SW 1271 (cell line): ENCODE measurements at regions not wholly inside any gene's neighbourhood (a gene's known extent, or its start where the extent isn't known, plus 50 kb on each side); places are given as distances from the start of the nearest gene placed in this dataset.

Experiments used
- DNase-seq, 2 experiments: peaks; one replicate each; lab custom pipeline; 2025; lab: John Stamatoyannopoulos, UW

GRCh38 chr6:124877468-124877867, 84.8 kb upstream of the RNF217 start:
- DNase-seq = no peak

DNA sequence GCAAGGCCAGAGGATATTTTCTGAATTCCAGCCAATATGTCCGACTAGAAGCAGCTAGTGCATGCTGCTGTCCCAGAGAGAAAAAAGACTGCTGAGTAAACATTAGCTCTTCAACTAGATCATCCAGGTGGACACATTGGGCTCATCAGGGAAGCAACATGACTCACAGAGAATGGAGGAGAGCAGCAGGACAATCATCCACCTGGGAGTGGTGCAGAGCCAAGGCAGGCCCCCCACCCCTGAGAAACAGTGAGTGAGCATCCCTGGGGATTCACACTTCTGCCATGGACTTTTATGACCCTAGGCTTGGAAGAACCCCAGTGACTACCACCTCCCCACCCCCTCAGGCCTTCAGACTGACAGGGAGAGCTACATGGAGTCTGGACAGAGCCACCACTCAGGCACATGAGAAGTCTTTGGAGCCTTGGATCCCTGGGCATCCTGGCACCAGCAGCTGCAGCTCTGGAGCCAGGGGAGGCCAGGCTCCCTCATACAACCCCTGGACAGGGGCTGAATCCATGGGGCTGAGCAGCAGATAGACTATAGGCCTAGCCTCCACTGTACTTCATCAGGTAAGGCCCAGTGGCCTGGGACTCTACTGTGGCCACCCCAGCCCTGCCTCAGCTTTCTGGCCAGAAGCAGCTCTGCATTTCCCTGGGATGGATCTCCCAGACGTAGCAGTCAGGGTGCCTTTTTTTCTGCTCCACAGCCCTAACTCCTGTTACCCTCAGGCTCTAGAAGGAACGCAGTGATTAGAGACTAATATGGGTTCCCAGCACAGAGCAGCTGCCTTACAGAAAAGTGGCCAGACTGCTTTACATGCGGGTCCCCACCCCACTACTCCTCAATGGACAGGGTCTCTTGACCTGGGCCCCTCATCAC, 82.9 kb upstream of the RNF217 start:
- DNase-seq = no peak

- no peak for DNase-seq
These were observed 82.3 kb upstream of the RNF217 start for GRCh38 chr6:124879992-124880355.

DNA sequence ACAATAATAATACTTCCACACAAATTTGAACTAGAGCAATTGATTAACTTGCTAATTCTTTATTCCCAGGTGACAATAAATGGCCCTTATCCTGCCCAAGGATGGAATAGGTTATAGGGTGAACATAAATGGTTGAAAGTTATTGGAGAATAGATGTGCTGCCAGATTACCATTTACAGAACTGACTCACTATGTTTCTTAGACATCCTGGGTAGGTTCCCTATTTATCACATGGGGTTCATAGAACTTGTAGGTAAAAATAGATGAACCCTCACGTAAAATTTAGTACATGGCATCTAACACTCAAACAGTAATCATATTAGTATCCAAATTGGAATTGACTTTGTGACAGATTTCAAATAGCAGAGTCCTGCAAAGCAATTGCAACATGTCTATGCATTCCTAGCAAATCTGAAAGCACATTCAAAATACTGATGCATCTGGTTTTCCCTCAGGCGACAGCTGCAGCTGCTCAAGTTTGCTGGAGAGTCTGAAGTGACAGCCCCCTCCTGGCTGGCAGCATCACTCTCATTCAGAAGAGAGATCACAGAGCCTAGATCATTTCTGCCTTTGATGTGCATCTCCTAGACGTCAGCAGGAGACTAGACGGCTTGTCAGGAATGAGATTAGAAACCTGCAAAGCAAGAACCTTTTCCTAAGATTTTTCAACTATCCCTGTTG, 80.2 kb upstream of the RNF217 start:
- no peak for DNase-seq

GRCh38 chr6:124882579-124883393, 79.5 kb upstream of the RNF217 start:
- DNase-seq = peak in 1 of 2 experiments; percentile 40

DNA sequence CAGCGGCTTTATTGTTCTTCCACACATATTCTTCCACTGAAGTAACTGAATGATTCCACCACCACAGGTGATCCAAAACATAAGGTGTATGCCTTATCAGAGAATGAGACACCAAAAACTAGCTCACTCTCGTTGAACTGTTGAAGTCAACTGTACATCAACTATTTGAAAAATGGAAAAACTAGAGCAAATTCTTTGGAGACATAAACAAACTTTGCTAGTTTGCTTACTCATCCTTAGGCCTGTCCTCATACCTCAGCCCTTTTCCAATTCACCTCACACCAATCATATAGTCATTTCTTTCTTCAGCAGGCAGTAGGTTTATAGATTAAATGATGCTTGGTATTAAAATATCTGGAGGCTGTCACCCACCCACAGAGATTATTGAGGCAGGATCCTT, 77.1 kb upstream of the RNF217 start:
- DNase-seq = no peak

DNA sequence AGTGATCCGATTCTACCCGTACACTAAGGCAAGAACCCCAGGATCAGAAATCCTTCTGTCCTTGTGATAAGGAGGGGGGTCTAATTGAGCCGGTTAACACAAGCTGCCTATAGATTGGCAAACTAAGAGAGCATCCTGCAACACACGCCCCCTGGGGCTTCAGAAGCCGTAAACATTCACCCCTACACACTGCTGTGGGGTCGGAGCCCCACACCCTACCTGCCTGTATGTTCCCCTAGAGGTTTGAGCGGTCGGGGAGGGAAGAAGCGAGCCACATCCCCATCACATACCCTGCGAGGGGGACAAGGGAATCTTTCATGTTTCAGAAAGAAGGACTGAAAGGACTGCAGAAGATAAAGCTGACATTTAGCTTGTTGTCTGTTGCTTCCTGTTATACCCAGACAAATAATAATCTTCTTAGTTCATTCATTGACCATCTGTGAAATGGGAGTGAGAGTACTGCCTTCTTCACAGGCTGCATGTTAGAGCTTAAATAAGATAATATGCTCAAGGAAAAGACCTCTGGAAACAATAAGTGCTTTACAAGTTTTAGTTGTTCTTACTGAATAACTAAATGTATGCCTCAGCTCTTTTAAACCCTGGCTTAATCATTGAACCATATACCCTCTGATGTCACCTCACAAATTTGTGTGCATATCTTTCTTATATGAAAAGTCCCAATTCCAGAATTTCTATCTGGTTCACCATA, 74.2 kb upstream of the RNF217 start:
- no peak for DNase-seq

- no peak for DNase-seq
These were observed 73.5 kb upstream of the RNF217 start for GRCh38 chr6:124888581-124889371.

DNA sequence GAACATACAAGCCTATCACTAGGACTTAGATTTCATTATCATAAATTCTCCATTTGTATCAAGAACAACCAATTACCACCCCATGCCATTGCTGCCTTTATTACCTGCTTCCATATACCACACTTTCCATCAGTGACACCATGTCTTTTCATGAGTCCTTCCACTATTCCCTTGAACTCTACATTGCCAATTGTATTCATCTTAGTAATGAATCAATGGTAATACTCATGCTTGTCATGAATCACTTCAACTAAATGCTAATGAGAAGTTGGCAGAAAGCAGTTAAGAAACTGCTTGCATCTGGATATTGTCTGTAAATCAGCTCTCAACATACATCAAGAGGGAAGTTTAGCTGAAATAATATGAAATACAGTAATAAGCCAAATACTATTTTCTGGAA, 61.2 kb upstream of the RNF217 start:
- DNase-seq = no peak

DNA sequence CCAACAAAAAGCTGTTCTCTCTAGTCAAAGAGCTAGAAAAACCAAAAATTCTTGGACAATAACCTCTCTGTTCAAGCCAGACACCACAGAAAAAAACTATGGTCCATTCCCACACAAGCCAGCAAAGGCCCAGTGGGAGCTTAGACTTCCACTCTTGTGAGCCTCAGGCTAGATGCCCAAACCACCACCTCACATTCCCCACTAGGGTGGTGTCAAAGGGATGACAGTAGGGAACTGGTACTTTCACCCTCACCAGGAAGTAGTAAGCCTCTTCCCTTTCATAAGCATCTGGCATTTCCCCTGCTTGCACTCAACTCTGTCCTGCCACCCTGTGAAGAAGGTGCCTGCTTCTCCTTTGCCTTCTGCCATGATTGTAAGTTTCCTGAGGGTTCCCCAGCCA, 58.4 kb upstream of the RNF217 start:
- DNase-seq = no peak

DNA sequence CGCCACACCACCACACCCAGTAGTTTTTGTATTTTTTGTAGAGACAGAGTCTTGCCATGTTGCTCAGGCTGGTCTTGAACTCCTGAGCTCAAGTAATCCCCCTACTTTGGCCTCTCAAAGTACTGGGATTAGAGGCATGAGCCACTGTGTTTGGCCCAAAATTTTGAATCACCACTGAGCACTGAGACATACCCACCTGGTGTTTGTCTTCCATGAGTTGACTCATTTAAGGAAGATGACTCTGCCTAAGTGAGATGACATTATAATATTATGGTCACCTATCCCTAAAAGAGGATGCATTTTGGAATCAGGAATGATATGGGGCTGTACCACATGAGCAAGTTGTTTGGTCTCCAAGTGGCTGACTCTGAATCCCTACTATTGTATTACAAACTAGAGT, 54.6 kb upstream of the RNF217 start:
- no peak for DNase-seq
